Neuronal stem cell (in vitro differentiated cells): ENCODE measurements at regions not wholly inside any gene's neighbourhood (a gene's known extent, or its start where the extent isn't known, plus 50 kb on each side); places are given as distances from the start of the nearest gene placed in this dataset.

Source experiments
- DNase-seq: peaks from one replicate; pipeline ENCODE4 v3.0.0-alpha.2; 2013; ENCODE audit warnings: low spot score
- H2AFZ ChIP-seq: one replicate; pipeline ENCODE4 v1.6.1; 2013; ENCODE audit warnings: mild to moderate bottlenecking, low read length, inconsistent platforms
- H2AK5ac ChIP-seq: 2 replicates; pipeline ENCODE4 v1.6.1; 2013; ENCODE audit warnings: low read depth, mild to moderate bottlenecking, inconsistent platforms, low read length, moderate library complexity, mixed read lengths
- H2BK120ac ChIP-seq: 2 replicates; pipeline ENCODE4 v1.6.1; 2013; ENCODE audit warnings: low read depth, mild to moderate bottlenecking, inconsistent platforms, low read length, moderate library complexity, mixed read lengths
- H2BK12ac ChIP-seq: one replicate; pipeline ENCODE4 v1.6.1; 2013; ENCODE audit warnings: low read length, inconsistent platforms
- H2BK15ac ChIP-seq: 2 replicates; pipeline ENCODE4 v1.6.1; 2013; ENCODE audit warnings: mild to moderate bottlenecking, low read length, inconsistent platforms, mixed read lengths
- H2BK5ac ChIP-seq: one replicate; pipeline ENCODE4 v1.6.1; 2013; ENCODE audit warnings: inconsistent platforms, mild to moderate bottlenecking, low read length, moderate library complexity
- H3K14ac ChIP-seq: one replicate; pipeline ENCODE4 v1.6.1; 2013; ENCODE audit warnings: low read length, inconsistent platforms
- H3K18ac ChIP-seq: 2 replicates; pipeline ENCODE4 v1.6.1; 2013; ENCODE audit warnings: low read length, inconsistent platforms
- H3K23ac ChIP-seq: 2 replicates; pipeline ENCODE4 v1.6.1; 2013; ENCODE audit warnings: low read depth, mild to moderate bottlenecking, mixed read lengths, low read length, inconsistent platforms; ENCODE audit not compliant: poor library complexity
- H3K27ac ChIP-seq: replicated peaks from 3 replicates; pipeline ENCODE4 v1.5.1; 2013; ENCODE audit warnings: low read length, inconsistent platforms
- H3K27me3 ChIP-seq, 3 experiments: 2 replicates each; pipeline ENCODE4 v1.6.1; 2013; ENCODE audit warnings: low read length in 3 of 3, mild to moderate bottlenecking in 2 of 3, inconsistent platforms in 1 of 3, low read depth in 1 of 3, mixed read lengths in 1 of 3, moderate library complexity in 1 of 3; ENCODE audit not compliant: control insufficient read depth in 3 of 3, insufficient read depth in 3 of 3
- H3K36me3 ChIP-seq, 2 donors: replicated peaks in 1 of 2; 2 replicates each; pipeline ENCODE4 v1.6.1; 2013; ENCODE audit warnings: low read length in 2 of 2; ENCODE audit not compliant: control insufficient read depth in 2 of 2, insufficient read depth in 2 of 2
- H3K4ac ChIP-seq: 2 replicates; pipeline ENCODE4 v1.6.1; 2013; ENCODE audit warnings: inconsistent platforms, mild to moderate bottlenecking, low read length, moderate library complexity
- H3K4me1 ChIP-seq, 2 donors: 1 replicate in 1 of 2; 2 replicates in 1 of 2; pipeline ENCODE4 v1.6.1; 2013; ENCODE audit warnings: low read length in 2 of 2, low read depth in 1 of 2; ENCODE audit not compliant: control insufficient read depth in 2 of 2, insufficient read depth in 1 of 2
- H3K4me2 ChIP-seq: one replicate; pipeline ENCODE4 v1.6.1; 2013; ENCODE audit warnings: mild to moderate bottlenecking, low read length, inconsistent platforms; ENCODE audit not compliant: insufficient read depth, poor library complexity, severe bottlenecking
- H3K4me3 ChIP-seq, 2 donors: 2 replicates each; pipeline ENCODE4 v1.5.1; 2013; ENCODE audit warnings: low read length in 2 of 2, mild to moderate bottlenecking in 2 of 2, inconsistent platforms in 1 of 2, moderate library complexity in 1 of 2
- H3K79me1 ChIP-seq: one replicate; pipeline ENCODE4 v1.6.1; 2013; ENCODE audit warnings: low read depth, mild to moderate bottlenecking, inconsistent platforms, low read length, moderate library complexity
- H3K9ac ChIP-seq: one replicate; pipeline ENCODE4 v1.6.1; 2013; ENCODE audit warnings: mild to moderate bottlenecking, low read depth, low read length, inconsistent platforms; ENCODE audit not compliant: poor library complexity
- H3K9me3 ChIP-seq, 2 donors: replicated peaks in 1 of 2; 2 replicates each; pipeline versions ENCODE3 to v1.6.1; 2013; ENCODE audit warnings: low read length in 2 of 2, mild to moderate bottlenecking in 2 of 2, inconsistent platforms in 1 of 2, low read depth in 1 of 2, mixed read lengths in 1 of 2, moderate library complexity in 1 of 2; ENCODE audit not compliant: control insufficient read depth in 2 of 2, insufficient read depth in 1 of 2
- H4K8ac ChIP-seq: one replicate; pipeline ENCODE4 v1.6.1; 2013; ENCODE audit warnings: low read depth, mild to moderate bottlenecking, inconsistent platforms, low read length, moderate library complexity
- H4K91ac ChIP-seq: one replicate; pipeline ENCODE4 v1.6.1; 2013; ENCODE audit warnings: low read length, low read depth, mild to moderate bottlenecking, inconsistent platforms; ENCODE audit not compliant: poor library complexity
- WGBS, 2 donors: extraction: QIAGEN DNeasy Blood & Tissue Kit; methylation state at CpG; one replicate each; pipeline ENCODE4 v1.1.7; 2013; ENCODE audit warnings: missing lambda C conversion rate in 2 of 2, mixed read lengths in 1 of 2; ENCODE audit not compliant: insufficient read length in 2 of 2, insufficient replicate concordance in 1 of 2; ENCODE audit errors: extremely low coverage in 2 of 2; 5-methylcytosine and 5-hydroxymethylcytosine counted together

GRCh38 chr6:27066381-27066780 lies 181.1 kb upstream of the PRSS16 start:
- no peak overlapping the region for H2BK12ac ChIP-seq
- no peak overlapping the region for H4K8ac ChIP-seq
- no peak overlapping the region for H4K91ac ChIP-seq
- H3K9me3 ChIP-seq = no peaks in the 10 kb centered on the region
- no peak overlapping the region for H2AK5ac ChIP-seq
- peaks cover 0 to 4% of the 10 kb centered on the region in 2 donors for H3K4me1 ChIP-seq
- H3K14ac ChIP-seq = no peak overlapping the region
- no peak overlapping the region for H2BK120ac ChIP-seq
- H2BK15ac ChIP-seq = no peak overlapping the region
- no peaks in the 10 kb centered on the region for H3K36me3 ChIP-seq
- H3K4ac ChIP-seq = no peak overlapping the region
- H3K4me2 ChIP-seq = no peak overlapping the region
- H3K18ac ChIP-seq = no peak overlapping the region
- H3K9ac ChIP-seq = no peak overlapping the region
- H3K27me3 ChIP-seq = peaks cover 0 to 26% (median 0%) of the 10 kb centered on the region in 3 experiments
- no peak overlapping the region for H3K4me3 ChIP-seq
- no peak overlapping the region for H3K23ac ChIP-seq
- no CpG with 5 or more reads among the region's 4 CpGs for WGBS, 2 donors
- H2AFZ ChIP-seq = no peak overlapping the region
- no peak for DNase-seq
- H3K79me1 ChIP-seq = no peaks in the 10 kb centered on the region
- no peak overlapping the region for H3K27ac ChIP-seq
- no peak overlapping the region for H2BK5ac ChIP-seq

- Histone ChIP-seq H3K23ac (no peak overlapping the region), H2AK5ac (no peak overlapping the region), H3K4me1 (peaks cover 0 to 4% of the 10 kb centered on the region in 2 donors), H3K9ac (no peak overlapping the region), H2BK5ac (no peak overlapping the region), H3K4me3 (no peak overlapping the region), H3K79me1 (no peaks in the 10 kb centered on the region), H2AFZ (no peak overlapping the region), H3K14ac (no peak overlapping the region), H4K91ac (no peak overlapping the region), H3K4ac (no peak overlapping the region), H2BK120ac (no peak overlapping the region), H4K8ac (no peak overlapping the region), H2BK12ac (no peak overlapping the region), H2BK15ac (no peak overlapping the region), H3K4me2 (no peak overlapping the region), H3K18ac (no peak overlapping the region), H3K36me3 (no peaks in the 10 kb centered on the region), H3K27ac (no peak overlapping the region), H3K27me3 (peaks cover 0 to 26% (median 0%) of the 10 kb centered on the region in 3 experiments), H3K9me3 (no peaks in the 10 kb centered on the region)
- DNase-seq = no peak
- no CpG with 5 or more reads among the region's 1 CpG for WGBS, 2 donors
These were observed 180.7 kb upstream of the PRSS16 start for GRCh38 chr6:27066802-27067201.

- DNase-seq = no peak
- H4K8ac ChIP-seq = no peak overlapping the region
- H3K14ac ChIP-seq = no peak overlapping the region
- WGBS, 2 donors = no CpG with 5 or more reads among the region's 3 CpGs
- H3K9me3 ChIP-seq = no peaks in the 10 kb centered on the region
- H3K4me1 ChIP-seq = no peaks in the 10 kb centered on the region
- H3K4ac ChIP-seq = no peak overlapping the region
- H3K4me3 ChIP-seq = no peak overlapping the region
- H2BK15ac ChIP-seq = no peak overlapping the region
- H3K23ac ChIP-seq = no peak overlapping the region
- no peaks in the 10 kb centered on the region for H3K79me1 ChIP-seq
- no peak overlapping the region for H4K91ac ChIP-seq
- H2BK120ac ChIP-seq = no peak overlapping the region
- no peak overlapping the region for H2BK5ac ChIP-seq
- peaks cover 0 to 27% (median 0%) of the 10 kb centered on the region in 3 experiments for H3K27me3 ChIP-seq
- no peak overlapping the region for H3K4me2 ChIP-seq
- H3K18ac ChIP-seq = no peak overlapping the region
- no peak overlapping the region for H3K27ac ChIP-seq
- H3K9ac ChIP-seq = no peak overlapping the region
- no peak overlapping the region for H2AFZ ChIP-seq
- no peak overlapping the region for H2BK12ac ChIP-seq
- no peak overlapping the region for H2AK5ac ChIP-seq
- no peaks in the 10 kb centered on the region for H3K36me3 ChIP-seq
These were observed 174.1 kb upstream of the PRSS16 start for GRCh38 chr6:27073441-27073840.

- Histone ChIP-seq H2BK12ac (no peak overlapping the region), H2AK5ac (no peak overlapping the region), H3K18ac (no peak overlapping the region), H3K4ac (no peak overlapping the region), H2AFZ (no peak overlapping the region), H3K4me1 (peaks cover 0 to 1% of the 10 kb centered on the region in 2 donors), H3K27ac (no peak overlapping the region), H3K79me1 (no peaks in the 10 kb centered on the region), H2BK5ac (no peak overlapping the region), H3K23ac (no peak overlapping the region), H3K4me3 (no peak overlapping the region), H3K36me3 (no peaks in the 10 kb centered on the region), H3K9me3 (no peaks in the 10 kb centered on the region), H3K4me2 (no peak overlapping the region), H3K14ac (no peak overlapping the region), H3K9ac (no peak overlapping the region), H2BK120ac (no peak overlapping the region), H4K91ac (no peak overlapping the region), H2BK15ac (no peak overlapping the region), H4K8ac (no peak overlapping the region), H3K27me3 (peaks cover 0 to 17% (median 0%) of the 10 kb centered on the region in 3 experiments)
- no peak for DNase-seq
- WGBS, 2 donors = no CpG with 5 or more reads among the region's 1 CpG
These were observed 171.4 kb upstream of the PRSS16 start for GRCh38 chr6:27076116-27076515.
